Fibroblast of mammary gland (primary cell): ENCODE measurements at regions not wholly inside any gene's neighbourhood (a gene's known extent, or its start where the extent isn't known, plus 50 kb on each side); places are given as distances from the start of the nearest gene placed in this dataset.

Experiments
- DNase-seq: peaks from one replicate; pipeline ENCODE4 v3.0.0-alpha.2; 2010; ENCODE audit warnings: low read depth
- H3K4me3 ChIP-seq: 2 replicates; pipeline ENCODE4 v1.5.1; 2011; ENCODE audit warnings: low read depth, mild to moderate bottlenecking, low read length, moderate library complexity; ENCODE audit not compliant: control insufficient read depth
- CTCF ChIP-seq: conservative IDR thresholded peaks from 2 replicates; pipeline ENCODE4 v1.5.1; 2011; ENCODE audit warnings: low read depth, low read length, inconsistent platforms; ENCODE audit not compliant: control insufficient read depth, insufficient read depth

- no peak for TF ChIP-seq CTCF
Measured at GRCh38 chr15:36498916-36499315, 80.5 kb upstream of the CDIN1 start.

DNA sequence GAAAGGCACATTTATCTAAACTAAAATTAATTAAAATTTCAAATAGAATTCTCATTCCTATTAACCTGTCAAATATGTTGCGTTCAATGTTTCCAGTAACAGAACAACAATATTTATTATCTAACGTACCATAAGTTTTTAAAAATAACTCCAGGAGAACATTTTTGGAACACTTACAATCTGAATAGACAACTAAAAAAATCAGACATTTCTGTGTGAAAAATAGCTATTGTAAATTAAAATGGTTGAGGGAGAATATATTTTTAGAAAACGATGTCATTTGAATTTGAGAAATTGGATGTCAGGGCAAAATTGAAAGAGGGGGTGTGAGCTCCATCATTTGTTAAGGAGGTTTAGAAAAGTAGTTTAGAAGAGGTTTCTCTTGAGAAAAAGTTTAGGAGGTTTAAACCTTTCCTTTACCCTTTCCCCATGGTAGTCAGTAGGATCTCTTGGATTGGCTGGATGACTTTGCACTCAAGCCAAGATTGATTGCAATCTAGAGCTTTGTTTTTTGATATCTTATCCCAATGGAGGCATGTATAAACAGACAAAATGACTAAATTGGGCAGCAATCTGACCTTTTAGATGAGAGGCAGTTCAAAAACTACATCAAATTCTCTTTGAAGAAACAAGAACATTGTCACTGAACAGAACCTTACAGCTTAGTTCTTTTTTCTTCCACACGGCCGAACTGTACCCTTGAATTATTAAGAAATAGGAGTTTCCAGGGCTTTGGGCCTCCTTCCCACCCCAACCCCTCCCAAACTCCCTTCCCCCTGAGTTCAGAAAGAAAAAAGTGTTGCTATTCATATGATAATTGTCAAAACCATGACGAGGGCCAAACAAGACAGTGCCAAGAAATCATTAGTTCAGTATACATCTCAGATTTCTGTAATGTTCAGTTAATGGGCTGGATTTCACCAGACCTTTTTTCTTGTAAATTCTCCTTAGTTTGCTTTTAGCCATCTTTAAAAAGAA is 79.7 kb upstream of the CDIN1 start:
- H3K4me3 ChIP-seq, result no peak overlapping the region
- no peak for DNase-seq
- TF ChIP-seq CTCF, result no peak

More at GRCh38 chr15:36498916-36499315, 80.5 kb upstream of the CDIN1 start:
- no peak overlapping the region for H3K4me3 ChIP-seq
- no peak for DNase-seq

- H3K4me3 ChIP-seq, result no peak overlapping the region
Measured at GRCh38 chr15:36501063-36501678, 78.3 kb upstream of the CDIN1 start.

GRCh38 chr15:36502509-36502908 is 76.9 kb upstream of the CDIN1 start:
- no peak for TF ChIP-seq CTCF
- DNase-seq, result no peak
- no peak overlapping the region for H3K4me3 ChIP-seq

More at GRCh38 chr15:36501063-36501678, 78.3 kb upstream of the CDIN1 start:
- peak; percentile 84 for DNase-seq
- TF ChIP-seq CTCF, result peak; percentile 96

DNA sequence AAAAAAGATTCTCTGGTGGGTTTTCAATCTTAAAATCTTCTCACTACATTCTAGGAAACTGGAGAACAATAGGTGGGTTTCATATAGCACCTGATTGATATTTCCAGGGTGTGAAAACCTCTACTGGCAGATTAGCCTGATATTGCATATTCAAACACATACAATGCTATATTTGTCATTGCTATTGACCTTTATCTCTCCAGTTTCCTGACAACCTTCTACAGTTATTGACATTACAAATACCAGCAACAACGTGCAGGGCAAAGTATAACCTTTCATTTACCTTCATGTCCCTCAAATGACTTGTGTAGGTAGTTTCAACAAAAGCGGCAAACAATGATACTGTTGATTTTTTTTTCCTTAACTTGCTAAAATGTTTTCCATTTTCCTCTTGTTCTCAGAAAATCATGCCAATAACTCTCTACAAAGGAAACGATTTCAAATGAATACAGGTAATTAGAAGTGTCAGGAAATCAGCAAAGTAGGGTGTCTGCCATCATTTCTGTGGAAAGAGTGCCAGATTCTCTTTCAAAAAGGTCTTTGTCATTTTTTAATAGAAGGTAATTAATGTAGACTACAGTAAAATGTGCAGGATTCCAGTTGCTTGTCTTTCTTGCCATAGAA is 72.6 kb upstream of the CDIN1 start:
- no peak overlapping the region for H3K4me3 ChIP-seq
- TF ChIP-seq CTCF, result no peak
- no peak for DNase-seq

GRCh38 chr15:36507458-36507857 is 72.0 kb upstream of the CDIN1 start:
- no peak overlapping the region for H3K4me3 ChIP-seq
- DNase-seq, result no peak
- no peak for TF ChIP-seq CTCF
